ENCODE measurements at regions not wholly inside any gene's neighbourhood (a gene's known extent, or its start where the extent isn't known, plus 50 kb on each side); places are given as distances from the start of the nearest gene placed in this dataset.

- TF ChIP-seq POLR2AphosphoS5 (IDR thresholded peaks at IDR 0.05; ENCODE audit: low read depth, low read length) (no peak), POU2F2 (IDR thresholded peaks at IDR 0.05; ENCODE audit: low read depth, low read length) (no peak)
Observed at GRCh38 chr9:118692613-118693012, 676.6 kb downstream of the BRINP1 start.

Measured in GM12891 (cell line).